H9 (cell line): ENCODE measurements at regions not wholly inside any gene's neighbourhood (a gene's known extent, or its start where the extent isn't known, plus 50 kb on each side); places are given as distances from the start of the nearest gene placed in this dataset.
A peak's percentile ranks its signal among the peaks of the same experiment; 100 is the strongest.
"Not testable (repeated sequence)": the region's sequence is repeated elsewhere in the genome, so short reads cannot be mapped to it uniquely, and the experiment has no call there.

Source experiments
- DNase-seq: peaks from one replicate; pipeline ENCODE4 v3.0.0-alpha.2; 2017
- H2AFZ ChIP-seq: one replicate; pipeline ENCODE4 v1.6.1; 2013; ENCODE audit warnings: mild to moderate bottlenecking, low read length, control low read depth, moderate library complexity
- H2AK5ac ChIP-seq: 2 replicates; pipeline ENCODE4 v1.6.1; 2013; ENCODE audit warnings: low read length, control low read depth, mixed read lengths; ENCODE audit not compliant: insufficient read length
- H2BK120ac ChIP-seq: one replicate; pipeline ENCODE4 v1.6.1; 2013; ENCODE audit warnings: low read depth, mild to moderate bottlenecking, low read length, control low read depth, inconsistent platforms; ENCODE audit not compliant: poor library complexity, severe bottlenecking
- H2BK12ac ChIP-seq: 2 replicates; pipeline ENCODE4 v1.6.1; 2013; ENCODE audit warnings: low read length, control low read depth, mixed read lengths, low read depth; ENCODE audit not compliant: insufficient read length
- H2BK15ac ChIP-seq: 2 replicates; pipeline ENCODE4 v1.6.1; 2013; ENCODE audit warnings: low read depth, low read length, control low read depth
- H2BK20ac ChIP-seq: one replicate; pipeline ENCODE4 v1.6.1; 2013; ENCODE audit warnings: low read depth, mild to moderate bottlenecking, low read length, control low read depth, inconsistent platforms; ENCODE audit not compliant: poor library complexity, severe bottlenecking
- H2BK5ac ChIP-seq: 2 replicates; pipeline ENCODE4 v1.6.1; 2013; ENCODE audit warnings: low read length, control low read depth, mixed read lengths; ENCODE audit not compliant: insufficient read length
- H3K14ac ChIP-seq: 2 replicates; pipeline ENCODE4 v1.6.1; 2013; ENCODE audit warnings: low read length, control low read depth; ENCODE audit not compliant: insufficient read depth
- H3K18ac ChIP-seq: 2 replicates; pipeline ENCODE4 v1.6.1; 2013; ENCODE audit warnings: low read depth, mild to moderate bottlenecking, mixed read lengths, low read length, control low read depth; ENCODE audit not compliant: insufficient read length
- H3K23ac ChIP-seq: 2 replicates; pipeline ENCODE4 v1.6.1; 2013; ENCODE audit warnings: low read length, control low read depth, mixed read lengths, low read depth; ENCODE audit not compliant: insufficient read length
- H3K23me2 ChIP-seq: 2 replicates; pipeline ENCODE4 v1.6.1; 2013; ENCODE audit warnings: low read depth, mild to moderate bottlenecking, mixed read lengths, low read length, control low read depth; ENCODE audit not compliant: insufficient read length, poor library complexity, severe bottlenecking
- H3K27ac ChIP-seq: 2 replicates; pipeline ENCODE4 v1.5.1; 2013; ENCODE audit warnings: low read length, control low read depth, mixed read lengths, low read depth; ENCODE audit not compliant: insufficient read length
- H3K27me3 ChIP-seq: 2 replicates; pipeline ENCODE4 v1.6.1; 2013; ENCODE audit warnings: low read length, control low read depth, inconsistent platforms; ENCODE audit not compliant: insufficient read depth
- H3K4ac ChIP-seq: 2 replicates; pipeline ENCODE4 v1.6.1; 2013; ENCODE audit warnings: low read depth, mild to moderate bottlenecking, control low read depth, inconsistent platforms, low read length, moderate library complexity
- H3K4me1 ChIP-seq: 2 replicates; pipeline ENCODE4 v1.6.1; 2013; ENCODE audit warnings: low read length, control low read depth, inconsistent platforms; ENCODE audit not compliant: insufficient read depth
- H3K4me2 ChIP-seq: 2 replicates; pipeline ENCODE4 v1.6.1; 2013; ENCODE audit warnings: low read length, control low read depth, mixed read lengths; ENCODE audit not compliant: insufficient read length, insufficient read depth
- H3K56ac ChIP-seq: 2 replicates; pipeline ENCODE4 v1.6.1; 2013; ENCODE audit warnings: low read depth, mild to moderate bottlenecking, mixed read lengths, low read length, control low read depth; ENCODE audit not compliant: insufficient read length
- H3K79me1 ChIP-seq: 2 replicates; pipeline ENCODE4 v1.6.1; 2013; ENCODE audit warnings: low read depth, mild to moderate bottlenecking, moderate library complexity, low read length, control low read depth, inconsistent platforms; ENCODE audit not compliant: insufficient read depth, poor library complexity, severe bottlenecking
- H3K79me2 ChIP-seq: 2 replicates; pipeline ENCODE4 v1.6.1; 2013; ENCODE audit warnings: low read length, control low read depth, inconsistent platforms; ENCODE audit not compliant: insufficient read depth
- H3K9ac ChIP-seq: 2 replicates; pipeline ENCODE4 v1.6.1; 2013; ENCODE audit warnings: low read length, control low read depth, mixed read lengths; ENCODE audit not compliant: insufficient read length; ENCODE audit errors: extremely low read depth
- H3K9me3 ChIP-seq: one replicate; pipeline ENCODE4 v1.6.1; 2013; ENCODE audit warnings: low read depth, low read length, inconsistent platforms; ENCODE audit not compliant: control insufficient read depth
- H3T11ph ChIP-seq: one replicate; pipeline ENCODE4 v1.6.1; 2013; ENCODE audit warnings: mild to moderate bottlenecking, low read length, control low read depth, inconsistent platforms
- H4K20me1 ChIP-seq: one replicate; pipeline ENCODE4 v1.6.1; 2013; ENCODE audit not compliant: control insufficient read depth, insufficient read length, insufficient read depth
- H4K5ac ChIP-seq: 2 replicates; pipeline ENCODE4 v1.6.1; 2013; ENCODE audit warnings: low read depth, mild to moderate bottlenecking, mixed read lengths, low read length, control low read depth; ENCODE audit not compliant: insufficient read length
- H4K8ac ChIP-seq: replicated peaks from 2 replicates; pipeline ENCODE4 v1.6.1; 2013; ENCODE audit warnings: low read length, control low read depth, mixed read lengths, low read depth; ENCODE audit not compliant: insufficient read length
- H4K91ac ChIP-seq: 2 replicates; pipeline ENCODE4 v1.6.1; 2013; ENCODE audit warnings: low read depth, mild to moderate bottlenecking, moderate library complexity, mixed read lengths, low read length, control low read depth; ENCODE audit not compliant: insufficient read length
- H3K27ac Mint-ChIP-seq, 3 experiments: 2 replicates in 2 of 3; 3 replicates in 1 of 3; pipeline ENCODE4 v1.8.0; 2020 to 2021; ENCODE audit warnings: mixed read lengths in 3 of 3, mild to moderate bottlenecking in 1 of 3, moderate library complexity in 1 of 3
- H3K27me3 Mint-ChIP-seq: 2 replicates; pipeline ENCODE4 v1.8.0; 2021; ENCODE audit warnings: low read depth, mild to moderate bottlenecking, moderate library complexity, mixed read lengths
- H3K36me3 Mint-ChIP-seq, 3 experiments: 2 replicates in 2 of 3; 3 replicates in 1 of 3; pipeline ENCODE4 v1.8.0; 2020 to 2021; ENCODE audit warnings: low read depth in 3 of 3, mixed read lengths in 3 of 3; ENCODE audit not compliant: insufficient read depth in 1 of 3
- H3K4me1 Mint-ChIP-seq, 2 experiments: 2 replicates each; pipeline ENCODE4 v1.8.0; 2020; ENCODE audit warnings: mixed read lengths in 2 of 2
- H3K4me3 Mint-ChIP-seq, 2 experiments: 2 replicates in 1 of 2; 3 replicates in 1 of 2; pipeline ENCODE4 v1.8.0; 2020 to 2021; ENCODE audit warnings: mild to moderate bottlenecking in 2 of 2, mixed read lengths in 2 of 2, moderate library complexity in 1 of 2
- H3K9me3 Mint-ChIP-seq, 2 experiments: 2 replicates in 1 of 2; 3 replicates in 1 of 2; pipeline ENCODE4 v1.8.0; 2020; ENCODE audit warnings: mild to moderate bottlenecking in 2 of 2, mixed read lengths in 2 of 2, moderate library complexity in 1 of 2
- CTCF ChIP-seq: fragments of 200-600 bp; sonication (generic); conservative IDR thresholded peaks from 3 replicates; pipeline ENCODE4 v1.8.0; 2021; ENCODE audit warnings: antibody characterized with exemption, mild to moderate bottlenecking
- WGBS: extraction: QIAGEN DNeasy Blood & Tissue Kit; methylation state at CpG from one replicate; pipeline ENCODE4 v1.1.7; 2013; ENCODE audit warnings: missing lambda C conversion rate, low lambda C conversion rate, mixed read lengths; ENCODE audit not compliant: insufficient read length; ENCODE audit errors: extremely low coverage; 5-methylcytosine and 5-hydroxymethylcytosine counted together

- no peak overlapping the region for H3K27ac Mint-ChIP-seq
- H3K4me1 ChIP-seq, result no peaks in the 10 kb centered on the region; the same call in 1 of the 2 replicates
- H3K27me3 ChIP-seq, result no peaks in the 10 kb centered on the region
- no peak for DNase-seq
- no peaks in the 10 kb centered on the region for H3K79me1 ChIP-seq
- no peak overlapping the region for H3K4me3 Mint-ChIP-seq
- H2BK120ac ChIP-seq, result no peak overlapping the region
- no peak overlapping the region for H2AFZ ChIP-seq
- TF ChIP-seq CTCF, result no peak
- H3K18ac ChIP-seq, result no peak overlapping the region
- H4K5ac ChIP-seq, result no peak overlapping the region
- H4K8ac ChIP-seq, result no peak overlapping the region
- no peak overlapping the region for H2AK5ac ChIP-seq
- no peaks in the 10 kb centered on the region for H4K20me1 ChIP-seq
- no peak overlapping the region for H3K9ac ChIP-seq
- H3K79me2 ChIP-seq, result no peaks in the 10 kb centered on the region
- H2BK12ac ChIP-seq, result no peak overlapping the region
- no peak overlapping the region for H3K23ac ChIP-seq
- no peak overlapping the region for H3K14ac ChIP-seq
- H3K23me2 ChIP-seq, result no peaks in the 10 kb centered on the region
- no CpG with 5 or more reads among the region's 11 CpGs for WGBS
- H2BK5ac ChIP-seq, result no peak overlapping the region
- no peak overlapping the region for H2BK20ac ChIP-seq
- no peak overlapping the region for H3K56ac ChIP-seq
- H3K4me1 Mint-ChIP-seq, result peaks cover 0 to 2% of the 10 kb centered on the region in 2 experiments; a peak in 2 of 4 replicates
- no peak overlapping the region for H3K27ac ChIP-seq
- H3K9me3 Mint-ChIP-seq, result no peaks in the 10 kb centered on the region
- H4K91ac ChIP-seq, result no peak overlapping the region
- H3T11ph ChIP-seq, result no peak overlapping the region
- H3K27me3 Mint-ChIP-seq, result no peaks in the 10 kb centered on the region
- no peaks in the 10 kb centered on the region for H3K9me3 ChIP-seq
- no peak overlapping the region for H3K4me2 ChIP-seq
- no peaks in the 10 kb centered on the region for H3K36me3 Mint-ChIP-seq
- H3K4ac ChIP-seq, result no peak overlapping the region
- H2BK15ac ChIP-seq, result no peak overlapping the region
These were observed 58.7 kb upstream of the RGS1 start for GRCh38 chr1:192516776-192517297.

GRCh38 chr1:192517716-192518355, 57.7 kb upstream of the RGS1 start:
- H3K14ac ChIP-seq, H2AFZ ChIP-seq, H3K4me1 Mint-ChIP-seq, H2AK5ac ChIP-seq, H3K79me1 ChIP-seq, H3K4me2 ChIP-seq, H2BK20ac ChIP-seq, H2BK15ac ChIP-seq, H3K27me3 Mint-ChIP-seq, H3K27ac ChIP-seq, H3K18ac ChIP-seq, H2BK120ac ChIP-seq, H4K20me1 ChIP-seq, H4K5ac ChIP-seq, DNase-seq, H3K9ac ChIP-seq, H3K27me3 ChIP-seq, H3K56ac ChIP-seq, H3K23me2 ChIP-seq, H3K4me1 ChIP-seq, H2BK5ac ChIP-seq, H3K23ac ChIP-seq, H3K79me2 ChIP-seq, H3K9me3 Mint-ChIP-seq, H3T11ph ChIP-seq, H4K91ac ChIP-seq, H4K8ac ChIP-seq, H2BK12ac ChIP-seq, H3K9me3 ChIP-seq, H3K36me3 Mint-ChIP-seq, H3K4me3 Mint-ChIP-seq, H3K4ac ChIP-seq: not testable (repeated sequence)
- WGBS, result no CpG with 5 or more reads among the region's 6 CpGs
- peak overlapping the region in 1 of 3 experiments; percentile 0; a peak in 1 of 7 replicates for H3K27ac Mint-ChIP-seq
